Hematopoietic multipotent progenitor cell treated with erythropoietin and hydrocortisone succinate and interleukin-3 and kit ligand, for 6 days (in vitro differentiated cells): ENCODE measurements at regions not wholly inside any gene's neighbourhood (a gene's known extent, or its start where the extent isn't known, plus 50 kb on each side); places are given as distances from the start of the nearest gene placed in this dataset.
"Not testable (repeated sequence)": the region's sequence is repeated elsewhere in the genome, so short reads cannot be mapped to it uniquely, and the experiment has no call there.

Experiments used
- DNase-seq: peaks from one replicate; pipeline ENCODE4 v3.0.0-alpha.2; 2015

- not testable (repeated sequence) for DNase-seq
Measured at GRCh38 chr7:142636107-142636506, 113.2 kb upstream of the PRSS1 start.

DNA sequence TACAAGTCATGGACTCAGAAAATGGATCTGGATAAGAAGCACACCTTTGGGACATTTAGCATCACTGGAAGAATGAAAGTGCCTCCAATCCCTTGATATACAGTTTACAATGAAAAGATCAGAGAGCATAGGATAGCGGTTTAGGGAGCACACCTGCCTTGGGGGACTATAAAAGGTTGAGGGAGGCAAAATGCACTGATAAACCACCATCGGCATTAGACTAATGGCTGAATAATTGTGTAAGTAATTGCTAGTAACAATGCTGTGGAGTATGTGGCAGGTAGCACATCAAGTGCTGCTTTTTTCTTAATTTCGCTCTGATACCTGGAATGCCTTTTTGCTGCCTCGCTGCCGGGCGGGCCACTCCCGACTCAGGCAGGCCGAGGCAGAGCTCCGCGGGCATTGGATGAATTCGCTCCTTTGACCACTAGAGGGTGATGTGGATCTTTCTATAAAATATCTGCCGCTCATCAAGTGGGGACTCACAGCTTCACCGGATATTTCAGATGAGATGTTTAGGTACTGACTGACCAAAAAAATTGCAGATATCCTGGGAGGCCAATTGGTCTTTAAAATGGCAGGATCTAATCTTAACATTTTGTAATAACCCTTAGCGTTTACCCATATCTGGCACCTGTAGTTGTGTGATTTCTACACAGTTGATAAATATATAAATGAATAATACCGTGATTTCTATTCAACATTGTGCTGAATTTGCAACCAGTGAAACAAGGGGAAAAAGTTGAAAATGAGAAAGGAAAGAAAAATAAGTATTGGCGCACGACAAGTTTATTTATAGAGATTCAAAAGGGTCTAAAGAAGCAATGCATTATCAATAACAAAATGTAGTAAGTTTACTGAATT, 116.8 kb upstream of the PRSS1 start:
- peak; percentile 91 for DNase-seq

DNA sequence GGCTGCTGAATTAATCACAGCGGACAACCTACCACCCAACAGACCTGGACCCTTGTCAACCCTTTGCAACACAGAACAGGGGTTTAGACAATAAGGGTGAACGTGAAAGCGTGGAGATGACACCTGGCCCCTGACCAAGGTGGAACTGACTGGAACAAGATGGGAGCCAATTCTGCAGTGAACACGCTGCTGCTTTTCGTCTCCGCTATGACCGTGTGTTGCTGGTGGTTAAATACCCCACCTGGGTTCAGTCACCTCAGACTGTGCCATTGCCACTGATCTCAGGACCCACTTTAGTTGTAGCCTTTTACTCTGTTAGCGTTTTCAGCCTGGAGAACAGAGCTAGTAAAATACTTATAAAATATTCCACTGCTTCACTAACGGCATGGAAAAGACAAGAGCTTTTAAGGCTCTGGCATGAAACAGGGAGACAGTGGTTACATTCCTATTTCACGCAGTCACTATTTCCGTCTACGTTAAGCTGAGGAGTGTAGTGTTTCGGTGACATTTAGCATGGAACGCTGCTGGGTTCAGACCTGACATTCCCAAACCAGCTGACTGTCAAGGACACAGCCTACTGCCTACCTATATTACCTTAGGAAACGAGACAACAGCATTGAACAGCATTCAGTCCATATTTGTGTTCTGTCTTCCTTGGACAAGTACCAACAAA, 119.5 kb upstream of the PRSS1 start:
- DNase-seq = no peak

- no peak for DNase-seq
Measured at GRCh38 chr7:142628945-142629344, 120.3 kb upstream of the PRSS1 start.

GRCh38 chr7:142627223-142627622, 122.0 kb upstream of the PRSS1 start:
- not testable (repeated sequence) for DNase-seq

DNA sequence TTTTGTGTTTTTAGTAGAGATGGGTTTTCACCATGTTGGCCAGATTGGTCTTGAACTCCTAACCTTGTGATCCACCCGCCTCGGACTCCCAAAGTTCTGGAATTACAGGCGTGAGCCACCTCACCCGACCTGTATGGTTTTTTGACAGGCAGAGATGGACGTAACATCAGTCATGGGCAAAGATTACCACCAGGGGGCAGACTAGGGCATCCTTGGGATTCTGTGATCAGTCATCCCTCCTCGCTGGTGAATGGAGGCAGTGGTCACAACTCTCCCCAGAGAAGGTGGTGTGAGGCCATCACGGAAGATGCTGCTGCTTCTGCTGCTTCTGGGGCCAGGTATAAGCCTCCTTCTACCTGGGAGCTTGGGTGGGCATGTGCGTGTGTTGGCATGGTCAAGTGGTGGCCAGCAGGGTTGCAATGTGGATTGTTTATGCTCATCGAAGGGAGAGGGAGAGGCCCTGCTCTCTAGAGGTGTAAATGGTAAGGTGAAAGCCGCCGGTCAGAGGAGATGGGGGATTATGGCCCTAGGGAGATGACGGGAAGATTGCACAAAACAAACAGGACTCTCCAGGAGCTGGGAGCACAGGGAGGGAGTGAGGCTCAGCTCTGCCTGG, 122.7 kb upstream of the PRSS1 start:
- DNase-seq = peak; percentile 86

DNA sequence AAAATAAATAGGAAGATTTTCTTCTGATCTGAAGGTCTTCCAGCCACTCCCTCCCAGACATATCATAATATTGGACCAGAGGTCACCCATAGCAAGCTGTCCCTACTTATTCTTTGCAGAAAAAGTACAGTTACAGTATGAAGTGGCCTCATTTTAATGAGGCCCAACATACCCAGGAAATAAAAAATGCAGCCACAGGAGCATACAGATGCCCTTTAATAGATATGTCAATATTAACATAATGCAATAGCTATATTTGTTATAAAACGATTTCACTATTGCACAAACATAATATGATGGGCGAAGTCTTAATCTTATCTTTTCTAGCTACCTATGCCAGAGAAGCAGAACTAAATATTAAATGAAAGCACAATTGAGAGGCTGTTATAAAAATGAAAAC, 124.1 kb upstream of the PRSS1 start:
- DNase-seq = not testable (repeated sequence)

DNA sequence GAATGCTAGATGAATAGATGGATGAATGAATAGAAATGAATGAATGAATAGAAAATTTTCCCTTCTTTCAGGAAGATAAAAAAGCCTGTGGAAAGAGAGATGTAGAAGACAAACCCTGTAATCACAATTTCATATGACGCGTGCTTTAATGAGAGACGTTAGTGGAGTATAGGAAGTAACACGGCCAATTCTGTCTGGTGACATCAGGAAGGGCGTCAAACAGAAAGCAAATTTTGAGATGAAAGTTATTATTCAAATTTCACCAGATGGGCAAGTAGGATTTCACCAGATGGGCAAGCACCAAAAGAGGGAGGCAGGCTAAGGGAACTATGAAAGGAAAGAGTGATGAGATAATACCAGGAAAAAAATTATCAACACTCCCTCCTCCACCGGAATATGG, 128.9 kb upstream of the PRSS1 start:
- DNase-seq = no peak

GRCh38 chr7:142618655-142619351, 130.5 kb upstream of the PRSS1 start:
- DNase-seq = no peak

DNA sequence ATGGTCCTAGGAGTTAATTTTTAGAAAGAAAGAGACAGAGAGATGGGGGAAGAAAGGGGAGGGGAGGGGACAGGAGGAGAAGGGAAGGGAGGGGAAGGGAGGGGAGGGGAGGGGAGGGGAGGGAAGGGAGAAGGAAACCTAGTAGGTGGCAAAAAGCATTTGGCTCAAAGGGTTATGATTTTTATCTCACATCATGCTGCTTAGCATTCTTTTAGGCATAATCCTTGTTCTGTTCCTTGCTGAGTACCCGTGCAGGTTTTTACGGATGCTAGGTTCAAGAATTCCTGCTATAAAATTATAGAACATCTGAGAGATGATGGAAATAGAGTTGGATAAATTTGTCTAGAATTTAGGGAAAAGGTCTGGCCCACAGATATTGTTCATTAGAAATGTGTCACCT, 132.4 kb upstream of the PRSS1 start:
- DNase-seq = no peak

GRCh38 chr7:142616121-142616643, 133.1 kb upstream of the PRSS1 start:
- DNase-seq = no peak

DNA sequence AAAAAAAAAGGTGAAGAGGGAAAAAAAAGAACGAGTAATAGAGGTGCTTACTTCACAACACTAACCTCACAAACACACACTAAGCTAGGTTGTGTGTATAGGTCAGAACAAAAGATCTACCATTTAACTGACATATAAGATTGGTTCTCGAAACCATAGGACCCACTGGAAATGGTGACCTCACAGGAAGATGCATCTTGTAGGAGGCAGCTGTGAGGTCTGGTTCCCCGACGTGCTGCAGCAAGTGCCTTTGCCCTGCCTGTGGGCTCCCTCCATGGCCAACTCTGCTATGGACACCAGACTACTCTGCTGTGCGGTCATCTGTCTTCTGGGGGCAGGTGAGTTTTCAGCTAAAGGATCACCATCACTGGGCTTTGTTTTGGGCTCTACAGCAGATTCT, 133.8 kb upstream of the PRSS1 start:
- DNase-seq = no peak

- no peak for DNase-seq
Measured at GRCh38 chr7:142614116-142614515, 135.2 kb upstream of the PRSS1 start.

DNA sequence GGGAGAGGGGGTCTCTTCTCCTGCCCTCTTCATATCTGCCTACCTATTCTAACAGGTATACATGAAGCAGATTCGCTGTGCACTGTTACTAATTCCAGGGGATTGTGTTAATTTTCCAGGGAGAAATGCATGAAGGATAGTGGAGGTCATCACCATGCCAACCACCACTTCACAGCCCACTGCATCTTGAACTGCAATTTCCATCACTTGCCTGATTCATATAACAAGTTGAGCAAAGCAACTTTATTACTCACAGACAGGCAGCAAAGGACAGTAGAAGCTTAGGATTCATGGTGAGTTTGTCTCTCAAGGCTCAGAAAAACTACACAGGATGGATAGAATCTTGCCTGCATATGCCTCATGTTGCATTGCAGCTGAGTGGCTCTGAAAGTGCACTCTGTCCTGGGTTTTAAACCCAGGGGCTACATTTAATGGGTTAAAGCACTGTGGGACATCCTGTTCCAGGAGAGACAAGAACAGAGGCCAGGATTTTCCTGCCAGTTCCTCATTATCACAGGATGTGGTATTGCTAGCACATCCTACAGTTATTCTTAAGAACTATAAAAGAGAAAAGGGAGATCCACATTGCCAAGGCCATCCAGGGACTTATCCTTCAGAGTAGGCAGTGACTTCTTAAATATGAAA, 136.9 kb upstream of the PRSS1 start:
- no peak for DNase-seq

- peak; percentile 38 for DNase-seq
Measured at GRCh38 chr7:142611566-142612236, 137.6 kb upstream of the PRSS1 start.

- DNase-seq = no peak
Measured at GRCh38 chr7:142608630-142609428, 140.4 kb upstream of the PRSS1 start.

DNA sequence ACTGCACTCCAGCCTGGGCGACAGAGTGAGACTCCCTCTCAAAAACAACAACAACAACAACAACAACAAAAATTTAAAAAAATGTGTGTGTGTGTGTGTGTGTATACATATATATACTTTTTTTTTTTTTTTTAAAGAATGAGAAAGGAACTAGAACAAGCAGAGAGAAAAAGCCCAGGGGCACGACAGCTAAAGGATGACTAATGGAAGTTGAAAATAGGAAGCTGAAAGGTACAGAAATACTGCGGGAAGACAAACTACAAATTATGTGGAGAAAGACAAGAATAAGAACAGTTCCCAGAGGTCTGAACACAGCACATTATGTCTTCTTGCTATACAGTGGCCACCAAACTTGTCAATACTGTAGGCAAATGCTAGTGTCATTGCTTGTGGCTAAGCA, 141.9 kb upstream of the PRSS1 start:
- DNase-seq = no peak

- DNase-seq = no peak
Measured at GRCh38 chr7:142606081-142606480, 143.2 kb upstream of the PRSS1 start.

GRCh38 chr7:142604671-142605070, 144.6 kb upstream of the PRSS1 start:
- DNase-seq = no peak

DNA sequence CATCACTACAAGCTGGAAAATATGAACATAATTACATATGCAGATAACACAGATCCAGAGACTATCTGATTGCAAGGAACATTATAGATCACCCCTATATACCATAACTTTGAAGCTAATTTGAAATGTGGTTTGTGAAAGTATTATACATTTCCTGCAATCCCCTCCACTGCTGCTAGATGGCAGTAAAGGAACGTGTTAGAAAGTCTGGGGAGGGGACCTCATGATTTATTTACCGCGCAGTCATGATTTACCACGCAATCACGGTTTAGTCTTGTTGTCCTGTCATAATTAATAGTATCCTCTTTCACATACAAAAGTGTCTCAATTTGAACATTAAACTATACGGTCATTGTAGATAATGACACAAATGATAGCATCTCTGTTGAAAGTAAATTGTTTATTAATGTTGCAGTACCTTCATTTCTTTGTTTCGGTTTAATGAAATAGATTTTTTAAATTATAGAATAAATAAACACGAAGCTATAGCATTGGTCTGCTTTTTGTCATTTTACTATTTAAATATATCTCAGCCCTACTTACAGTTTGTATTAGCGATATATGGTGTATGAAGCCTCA, 145.3 kb upstream of the PRSS1 start:
- peak; percentile 88 for DNase-seq

DNA sequence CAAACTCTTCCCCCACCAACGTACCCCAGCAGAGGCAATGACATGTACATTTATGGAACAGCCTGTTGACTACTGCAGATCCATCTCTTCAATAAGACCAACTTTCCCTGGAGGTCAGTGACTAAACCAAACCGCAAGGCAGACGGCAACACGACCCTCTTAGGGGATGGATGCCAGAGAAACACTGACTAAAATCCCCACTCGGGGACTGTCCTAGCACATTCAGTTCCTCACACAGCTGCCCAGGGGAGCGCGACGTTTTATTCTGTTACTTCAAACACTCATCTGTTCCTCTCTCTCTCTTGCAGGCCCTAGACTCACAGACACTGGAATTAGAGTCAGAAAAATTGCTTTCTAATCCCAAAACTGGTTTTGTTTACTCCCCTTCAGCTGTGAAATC, 146.5 kb upstream of the PRSS1 start:
- no peak for DNase-seq
